ENCODE measurements at regions not wholly inside any gene's neighbourhood (a gene's known extent, or its start where the extent isn't known, plus 50 kb on each side); places are given as distances from the start of the nearest gene placed in this dataset.

DNA sequence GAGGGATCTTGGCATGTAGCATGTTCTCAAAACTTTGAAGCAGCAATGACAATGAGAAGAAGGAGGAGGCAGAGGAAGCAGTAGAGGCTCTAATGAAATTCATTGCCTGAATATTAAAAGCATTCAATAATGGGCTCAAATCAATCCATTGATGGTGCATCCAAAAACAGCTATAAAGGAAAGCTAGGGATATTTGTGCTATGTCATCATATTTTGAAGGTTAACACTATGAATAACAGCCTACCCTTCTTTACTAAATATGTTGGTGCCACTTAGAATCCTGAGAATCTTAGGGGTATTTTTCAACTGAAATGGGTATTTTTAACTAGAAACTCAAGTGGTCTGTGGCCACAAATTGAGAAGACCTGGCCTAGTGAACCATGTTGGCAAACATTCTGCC lies 153.7 kb downstream of the SETD4 start:
- no peak overlapping the region for H3K4me3 ChIP-seq (ENCODE audit: low read length)
- DNase-seq (ENCODE audit: low read depth, low spot score), result no peak

- H3K4me3 ChIP-seq (ENCODE audit: low read length), result no peak overlapping the region
- no peak for DNase-seq (ENCODE audit: low read depth, low spot score)
Observed at GRCh38 chr21:35905963-35906345, 154.4 kb downstream of the SETD4 start.

DNA sequence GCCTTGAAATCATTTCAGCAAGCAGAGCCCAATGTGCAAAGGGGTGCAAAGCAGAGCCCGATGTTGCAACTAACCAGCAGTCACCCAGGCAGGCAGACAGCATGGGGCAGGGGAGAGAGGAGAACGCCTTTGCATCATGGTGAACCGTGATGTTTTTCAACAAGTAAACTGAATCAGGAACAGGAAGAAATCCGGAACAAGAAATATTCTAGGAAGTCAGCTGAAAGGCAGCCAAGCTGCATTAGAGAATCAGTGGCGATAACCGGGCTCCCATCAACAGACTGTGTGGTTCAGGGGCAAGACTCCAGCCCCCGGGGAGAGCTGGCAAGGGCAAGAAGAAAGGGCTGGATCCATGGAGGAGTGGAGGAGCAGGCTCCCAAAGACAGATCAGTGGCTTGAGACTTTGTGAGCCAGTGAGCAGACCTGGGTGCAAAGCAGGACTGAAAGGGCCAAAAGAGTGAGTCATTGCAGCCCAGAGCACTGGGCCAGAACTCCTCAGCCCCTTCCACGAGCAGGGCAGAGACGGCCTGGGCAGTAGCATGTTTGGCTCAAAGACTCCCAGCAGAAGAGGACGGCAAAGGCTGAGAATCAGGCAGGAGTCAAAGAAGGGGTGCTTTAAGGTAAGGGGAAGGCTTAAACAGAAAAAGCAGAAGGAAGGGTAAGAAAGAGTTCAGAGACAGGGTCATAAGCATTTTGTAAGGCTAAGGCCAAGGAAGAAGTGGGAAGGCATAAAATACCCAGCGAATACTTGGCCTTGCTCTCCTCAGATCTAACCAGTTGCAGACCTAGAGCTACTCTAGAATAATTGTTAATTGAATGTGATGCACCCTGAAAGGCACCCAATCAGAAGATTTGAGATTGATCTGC lies 155.0 kb downstream of the SETD4 start:
- no peak for DNase-seq (ENCODE audit: low read depth, low spot score)
- no peak overlapping the region for H3K4me3 ChIP-seq (ENCODE audit: low read length)

DNA sequence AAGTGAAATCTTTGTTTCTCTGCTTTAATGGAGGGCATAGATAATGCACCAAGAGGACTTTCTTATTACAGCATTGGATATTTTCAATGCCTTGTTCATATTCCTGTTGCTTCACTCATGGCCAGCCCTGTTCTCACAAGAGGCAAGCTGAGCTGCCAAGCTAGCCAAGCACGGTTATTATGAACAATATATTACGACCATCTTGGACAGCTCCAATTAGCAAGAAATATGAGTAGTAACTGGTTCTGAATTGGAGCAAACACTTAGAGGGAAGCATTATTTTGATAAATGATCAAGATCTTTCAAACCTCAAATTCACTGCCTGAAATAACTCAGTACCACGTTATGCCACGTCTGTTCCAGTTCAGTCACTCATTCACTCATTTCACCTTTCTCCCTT lies 159.8 kb downstream of the SETD4 start:
- no peak overlapping the region for H3K4me3 ChIP-seq (ENCODE audit: low read length)
- no peak for DNase-seq (ENCODE audit: low read depth, low spot score)

DNA sequence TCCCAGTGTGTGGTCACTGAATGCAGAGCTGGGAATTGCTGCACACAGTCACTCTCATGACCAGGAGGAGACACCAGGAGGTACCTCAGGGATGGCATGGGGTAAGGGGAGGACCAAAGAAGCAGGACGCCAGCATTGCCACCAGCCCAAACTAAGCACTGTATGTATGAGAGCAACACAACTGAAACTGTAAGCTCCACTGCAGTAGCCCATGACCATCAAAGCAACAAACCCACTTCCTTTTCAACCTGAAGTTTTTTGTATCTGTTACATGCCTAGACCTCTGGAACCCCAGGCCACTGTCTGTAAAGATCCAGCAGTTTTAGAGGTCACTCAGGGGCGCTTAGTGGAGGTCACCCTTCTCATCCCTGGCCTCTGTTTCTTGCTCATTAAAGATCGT lies 164.3 kb downstream of the SETD4 start:
- H3K4me3 ChIP-seq (ENCODE audit: low read length), result no peak overlapping the region
- no peak for DNase-seq (ENCODE audit: low read depth, low spot score)

DNA sequence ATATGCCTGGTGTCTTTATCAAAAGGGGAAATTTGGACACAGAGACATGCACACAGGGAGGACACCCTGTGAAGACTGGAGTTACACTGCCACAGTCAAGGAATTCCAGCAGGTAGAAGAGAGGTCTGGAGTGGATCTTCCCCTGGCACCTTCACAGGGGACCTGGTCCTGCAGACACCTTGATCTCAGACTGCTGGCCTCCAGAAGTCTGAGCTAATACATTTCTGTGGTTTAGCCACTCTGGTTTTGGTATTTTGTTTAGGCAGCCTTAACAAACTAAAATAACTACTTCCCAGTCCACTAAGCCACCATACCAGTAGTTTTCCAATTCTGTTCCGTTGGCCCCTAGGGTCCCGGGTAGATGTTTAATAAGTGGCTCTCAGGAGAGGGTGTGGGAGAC lies 164.7 kb downstream of the SETD4 start:
- no peak overlapping the region for H3K4me3 ChIP-seq (ENCODE audit: low read length)
- no peak for DNase-seq (ENCODE audit: low read depth, low spot score)

GRCh38 chr21:35893156-35893555 lies 167.2 kb downstream of the SETD4 start:
- H3K4me3 ChIP-seq (ENCODE audit: low read length), result no peak overlapping the region
- DNase-seq (ENCODE audit: low read depth, low spot score), result no peak

- H3K4me3 ChIP-seq (ENCODE audit: low read length), result no peak overlapping the region
- no peak for DNase-seq (ENCODE audit: low read depth, low spot score)
Observed at GRCh38 chr21:35886887-35887286, 173.4 kb downstream of the SETD4 start.

- H3K4me3 ChIP-seq (ENCODE audit: low read length), result no peak overlapping the region
- DNase-seq (ENCODE audit: low read depth, low spot score), result no peak
Observed at GRCh38 chr21:35885942-35886541, 174.3 kb downstream of the SETD4 start.

GRCh38 chr21:35882791-35883240 lies 177.5 kb downstream of the SETD4 start:
- no peak for DNase-seq (ENCODE audit: low read depth, low spot score)
- H3K4me3 ChIP-seq (ENCODE audit: low read length), result no peak overlapping the region

GRCh38 chr21:35873441-35873840 lies 186.9 kb downstream of the SETD4 start:
- H3K4me3 ChIP-seq (ENCODE audit: low read length), result no peak overlapping the region
- no peak for DNase-seq (ENCODE audit: low read depth, low spot score)

DNA sequence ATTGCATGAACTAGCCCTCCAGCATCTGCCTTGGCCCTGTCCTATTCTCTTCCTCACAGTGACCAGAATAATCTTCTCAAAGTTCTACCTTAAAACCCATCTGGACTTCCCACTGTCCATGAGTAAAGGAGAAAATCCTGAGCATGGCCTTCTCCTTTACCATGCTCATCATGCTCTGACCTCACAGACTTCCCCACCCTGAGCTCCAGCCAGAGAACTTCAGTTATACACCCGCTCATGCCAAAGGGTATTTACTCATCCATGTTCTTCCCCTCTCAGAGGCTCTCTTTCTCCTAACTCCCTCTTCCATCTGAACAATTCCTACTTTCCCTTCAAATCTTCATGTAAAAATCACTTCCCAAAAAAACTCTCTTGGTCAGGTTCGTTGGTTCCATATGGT lies 188.4 kb downstream of the SETD4 start:
- no peak overlapping the region for H3K4me3 ChIP-seq (ENCODE audit: low read length)
- no peak for DNase-seq (ENCODE audit: low read depth, low spot score)

- H3K4me3 ChIP-seq (ENCODE audit: low read length), result no peak overlapping the region
- no peak for DNase-seq (ENCODE audit: low read depth, low spot score)
Observed at GRCh38 chr21:35868869-35869223, 191.5 kb downstream of the SETD4 start.

DNA sequence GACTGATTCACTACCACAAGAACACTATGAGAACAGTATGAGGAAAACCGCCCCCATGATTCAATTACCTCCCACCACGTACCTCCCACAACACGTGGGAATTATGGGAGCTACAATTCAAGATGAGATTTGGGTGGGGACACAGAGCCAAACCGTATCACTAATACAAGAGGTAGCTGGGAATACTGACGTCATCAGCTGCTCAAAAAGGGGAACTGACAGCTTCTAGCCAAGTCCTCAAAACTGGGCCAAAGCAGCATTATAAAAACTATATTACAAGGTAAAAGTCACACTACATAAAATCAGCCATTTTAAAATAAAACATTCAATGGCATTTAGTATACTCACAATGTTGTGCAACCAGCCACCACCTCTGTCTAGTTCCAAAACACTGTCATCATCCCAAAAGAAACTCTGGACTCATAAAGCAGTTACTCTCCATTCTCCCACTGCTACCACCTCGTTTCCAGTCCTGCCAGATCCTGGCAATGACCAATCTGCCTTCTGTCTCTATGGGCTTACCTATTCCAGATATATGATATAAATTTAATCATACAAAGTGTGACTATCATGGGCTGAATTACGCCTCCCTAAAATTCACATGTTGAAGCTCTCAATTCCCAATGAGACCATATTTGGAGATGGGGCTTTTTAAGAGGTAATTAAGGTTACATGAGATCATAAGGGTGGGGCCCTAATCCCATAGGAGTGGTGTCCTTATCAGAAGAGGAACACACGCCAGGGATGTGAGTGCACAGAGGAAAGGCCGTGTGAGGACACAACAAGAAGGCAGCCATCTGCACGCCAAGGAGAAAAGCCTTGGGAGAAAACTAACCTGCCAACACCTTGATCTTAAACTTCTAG lies 192.1 kb downstream of the SETD4 start:
- H3K4me3 ChIP-seq (ENCODE audit: low read length), result no peak overlapping the region
- DNase-seq (ENCODE audit: low read depth, low spot score), result no peak

- no peak overlapping the region for H3K4me3 ChIP-seq (ENCODE audit: low read length)
- no peak for DNase-seq (ENCODE audit: low read depth, low spot score)
Observed at GRCh38 chr21:35864039-35864438, 196.3 kb downstream of the SETD4 start.

DNA sequence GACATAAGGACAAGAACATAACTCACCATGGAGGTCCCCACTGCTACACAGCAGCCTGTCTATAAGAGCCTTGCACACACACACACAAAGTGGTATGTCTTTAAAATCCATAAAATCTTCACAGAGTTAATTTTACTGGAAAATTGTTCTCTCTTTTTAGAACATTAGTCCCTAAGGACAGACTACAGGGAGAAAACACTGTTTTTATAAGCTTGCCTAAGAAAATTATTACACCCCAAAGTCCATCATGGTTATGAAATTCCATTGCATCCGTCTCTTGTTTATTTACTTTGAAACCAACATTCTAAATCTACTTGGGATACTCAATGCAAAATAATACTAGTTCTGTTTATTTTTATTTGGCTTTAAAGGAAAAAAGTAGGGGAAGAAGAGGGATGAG lies 197.4 kb downstream of the SETD4 start:
- no peak overlapping the region for H3K4me3 ChIP-seq (ENCODE audit: low read length)
- DNase-seq (ENCODE audit: low read depth, low spot score), result no peak

DNA sequence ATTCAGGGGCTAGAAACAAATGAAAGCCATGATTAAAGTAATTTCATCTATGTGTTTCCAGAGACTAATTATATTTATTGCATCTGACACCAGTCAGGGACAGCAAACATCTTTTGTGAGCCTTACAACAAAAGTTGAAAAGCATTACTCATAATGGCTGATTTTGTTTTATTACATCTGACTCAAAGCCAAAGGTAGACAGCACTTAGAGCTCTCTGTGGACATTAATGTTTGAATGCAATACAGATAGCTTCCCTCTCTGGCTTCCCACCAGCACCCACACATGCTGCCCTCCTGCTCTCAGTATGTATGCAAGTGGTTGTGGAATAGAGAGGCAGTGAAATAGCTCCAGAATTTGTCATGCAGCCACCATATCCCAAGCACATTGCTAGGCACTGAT lies 198.7 kb downstream of the SETD4 start:
- DNase-seq (ENCODE audit: low read depth, low spot score), result no peak
- H3K4me3 ChIP-seq (ENCODE audit: low read length), result no peak overlapping the region

GRCh38 chr21:35860189-35860869 lies 200.0 kb downstream of the SETD4 start:
- no peak overlapping the region for H3K4me3 ChIP-seq (ENCODE audit: low read length)
- no peak for DNase-seq (ENCODE audit: low read depth, low spot score)

DNA sequence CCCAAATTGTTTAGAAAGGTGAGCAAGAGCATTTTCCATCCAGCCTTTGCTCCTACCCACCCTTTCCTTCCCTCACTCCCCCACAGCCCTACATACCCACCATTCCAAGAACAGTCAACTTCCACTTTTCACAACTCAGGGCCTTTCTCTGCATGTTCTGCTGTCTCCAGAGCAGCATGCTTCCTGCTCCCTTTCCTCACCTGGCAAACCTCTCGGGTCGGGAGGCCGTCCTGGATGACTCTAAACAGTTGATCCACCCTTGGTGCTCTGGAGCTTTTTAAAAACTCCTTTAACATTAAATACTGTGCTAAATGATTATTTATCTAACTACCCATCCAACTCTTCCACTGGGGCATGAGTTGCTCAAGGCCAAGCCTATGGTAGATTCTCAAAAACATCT lies 200.6 kb downstream of the SETD4 start:
- no peak for DNase-seq (ENCODE audit: low read depth, low spot score)
- H3K4me3 ChIP-seq (ENCODE audit: low read length), result no peak overlapping the region

GRCh38 chr21:35857095-35857494 lies 203.2 kb downstream of the SETD4 start:
- H3K4me3 ChIP-seq (ENCODE audit: low read length), result no peak overlapping the region
- no peak for DNase-seq (ENCODE audit: low read depth, low spot score)
